Karpas-422 (cell line): ENCODE measurements at regions not wholly inside any gene's neighbourhood (a gene's known extent, or its start where the extent isn't known, plus 50 kb on each side); places are given as distances from the start of the nearest gene placed in this dataset.
A peak's percentile ranks its signal among the peaks of the same experiment; 100 is the strongest.

Source experiments
- DNase-seq: peaks from one replicate; pipeline ENCODE4 v3.0.0-alpha.2; 2015
- H2AFZ ChIP-seq: fragments of 200-600 bp; sonication (generic); 2 replicates; pipeline ENCODE4 v1.6.1; 2014; ENCODE audit warnings: antibody characterized with exemption, low read length, mixed read lengths
- H3K27ac ChIP-seq: fragments of 200-600 bp; sonication (generic); 2 replicates; pipeline ENCODE4 v1.5.1; 2014; ENCODE audit warnings: mild to moderate bottlenecking, low read length, moderate library complexity
- H3K27me3 ChIP-seq: fragments of 200-600 bp; sonication (generic); 2 replicates; pipeline ENCODE4 v1.6.1; 2014; ENCODE audit warnings: low read length, mixed read lengths
- H3K36me3 ChIP-seq: fragments of 200-600 bp; sonication (generic); 2 replicates; pipeline ENCODE4 v1.6.1; 2014; ENCODE audit warnings: low read length, mixed read lengths; ENCODE audit not compliant: insufficient read depth
- H3K4me1 ChIP-seq: fragments of 200-600 bp; sonication (generic); 2 replicates; pipeline ENCODE4 v1.6.1; 2014; ENCODE audit warnings: mild to moderate bottlenecking, low read length, mixed read lengths
- H3K4me2 ChIP-seq: fragments of 200-600 bp; sonication (generic); 2 replicates; pipeline ENCODE4 v1.6.1; 2014; ENCODE audit warnings: low read length, low read depth, mild to moderate bottlenecking; ENCODE audit not compliant: poor library complexity, severe bottlenecking
- H3K4me3 ChIP-seq: fragments of 200-600 bp; sonication (generic); 2 replicates; pipeline ENCODE4 v1.5.1; 2014; ENCODE audit warnings: mild to moderate bottlenecking, antibody characterized with exemption, low read length, mixed read lengths
- H3K79me2 ChIP-seq: fragments of 200-600 bp; sonication (generic); 2 replicates; pipeline ENCODE4 v1.6.1; 2014; ENCODE audit warnings: mild to moderate bottlenecking, low read length, mixed read lengths
- H3K9ac ChIP-seq: fragments of 200-600 bp; sonication (generic); 2 replicates; pipeline ENCODE4 v1.6.0; 2014; ENCODE audit warnings: low read length
- H3K9me2 ChIP-seq: fragments of 200-600 bp; sonication (generic), shearing (Covaris generic); replicated peaks from 2 replicates; pipeline ENCODE4 v1.6.0; 2014; ENCODE audit warnings: mild to moderate bottlenecking, low read length, moderate library complexity; ENCODE audit not compliant: insufficient read depth
- H3K9me3 ChIP-seq: fragments of 300-700, 200-600 bp; sonication (generic); 2 replicates; pipeline ENCODE4 v1.6.1; 2014; ENCODE audit warnings: low read length, mixed read lengths
- H4K20me1 ChIP-seq: fragments of 200-600 bp; sonication (generic); 2 replicates; pipeline ENCODE4 v1.6.1; 2014; ENCODE audit warnings: mild to moderate bottlenecking, antibody characterized with exemption, low read length, low read depth; ENCODE audit not compliant: insufficient read depth

DNA sequence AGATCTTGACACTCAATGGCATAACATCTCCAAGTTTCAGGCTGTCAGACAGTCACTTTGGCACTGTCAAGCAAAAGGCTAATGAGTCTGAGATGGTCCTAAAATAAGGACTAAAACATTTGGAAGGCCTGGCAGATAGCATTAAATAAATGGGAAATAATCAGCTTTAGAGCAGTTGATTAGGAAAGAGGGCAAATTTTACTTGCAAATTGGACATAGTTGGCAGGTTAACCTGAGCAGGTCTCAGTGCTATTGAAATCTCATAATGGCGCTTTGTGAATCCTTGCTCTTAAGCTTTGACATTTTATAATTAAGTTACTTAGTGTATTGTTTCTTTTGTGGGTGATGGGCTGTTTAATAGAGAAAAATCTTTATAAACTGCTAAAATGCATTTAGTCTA is 1003.1 kb upstream of the GBE1 start:
- Histone ChIP-seq H3K4me3 (no peak overlapping the region), H3K9me3 (peaks cover 16% of the 10 kb centered on the region), H3K4me2 (no peak overlapping the region), H3K27me3 (no peaks in the 10 kb centered on the region), H2AFZ (no peak overlapping the region), H3K9me2 (no peaks in the 10 kb centered on the region), H4K20me1 (no peaks in the 10 kb centered on the region), H3K36me3 (no peaks in the 10 kb centered on the region), H3K9ac (no peak overlapping the region), H3K4me1 (no peaks in the 10 kb centered on the region), H3K79me2 (no peaks in the 10 kb centered on the region), H3K27ac (no peak overlapping the region)
- no peak for DNase-seq

DNA sequence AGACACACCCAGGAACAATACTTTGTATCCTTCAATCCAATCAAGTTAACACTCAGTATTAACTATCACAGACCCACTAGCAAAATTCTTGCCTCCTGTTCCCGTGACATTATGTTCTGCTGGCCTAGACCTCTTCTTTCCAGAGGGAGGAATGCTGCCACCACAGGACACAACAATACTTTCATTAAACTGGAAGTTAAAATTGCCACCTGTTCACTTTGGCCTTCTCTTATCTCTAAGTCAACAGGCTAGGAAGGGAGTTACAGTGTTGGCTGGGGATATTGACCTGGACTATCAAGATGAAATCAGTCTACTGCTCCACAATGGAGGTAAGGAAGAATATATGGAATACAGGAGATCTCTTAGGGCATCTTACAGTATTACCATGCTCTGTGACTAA is 1000.4 kb upstream of the GBE1 start:
- DNase-seq, result no peak
- no peak overlapping the region for H3K4me3 ChIP-seq
- H3K4me2 ChIP-seq, result no peak overlapping the region
- no peaks in the 10 kb centered on the region for H3K4me1 ChIP-seq
- H3K27ac ChIP-seq, result no peak overlapping the region
- no peak overlapping the region for H3K9ac ChIP-seq
- no peaks in the 10 kb centered on the region for H4K20me1 ChIP-seq
- peaks cover 12% of the 10 kb centered on the region for H3K9me3 ChIP-seq
- H3K27me3 ChIP-seq, result no peaks in the 10 kb centered on the region
- H3K79me2 ChIP-seq, result no peaks in the 10 kb centered on the region
- no peaks in the 10 kb centered on the region for H3K36me3 ChIP-seq
- H2AFZ ChIP-seq, result no peak overlapping the region
- no peaks in the 10 kb centered on the region for H3K9me2 ChIP-seq

DNA sequence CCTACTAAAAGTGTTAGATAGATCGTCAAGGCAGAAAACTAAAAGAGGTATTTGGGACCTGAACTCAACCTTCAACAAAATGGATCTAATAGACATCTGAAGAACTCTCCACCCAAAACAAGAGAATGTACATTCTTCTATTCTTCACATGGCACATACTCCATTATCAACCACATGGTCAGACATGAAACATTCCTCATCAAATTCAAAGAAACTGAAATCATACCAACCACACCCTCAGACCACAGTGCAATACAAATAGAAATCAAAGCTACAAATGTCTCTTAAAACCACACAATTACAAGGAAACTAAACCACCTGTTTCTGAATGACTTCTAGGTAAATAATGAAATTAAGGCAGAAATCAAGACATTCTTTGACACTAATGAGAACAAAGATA is 984.1 kb upstream of the GBE1 start:
- H4K20me1 ChIP-seq, result no peaks in the 10 kb centered on the region
- H3K9me2 ChIP-seq, result no peaks in the 10 kb centered on the region
- no peak overlapping the region for H3K27ac ChIP-seq
- DNase-seq, result no peak
- peaks cover 12% of the 10 kb centered on the region for H3K9me3 ChIP-seq
- H3K4me2 ChIP-seq, result no peak overlapping the region
- H3K4me3 ChIP-seq, result no peak overlapping the region
- H3K4me1 ChIP-seq, result no peaks in the 10 kb centered on the region
- H3K79me2 ChIP-seq, result no peaks in the 10 kb centered on the region
- no peak overlapping the region for H2AFZ ChIP-seq
- H3K9ac ChIP-seq, result no peak overlapping the region
- H3K27me3 ChIP-seq, result no peaks in the 10 kb centered on the region
- no peaks in the 10 kb centered on the region for H3K36me3 ChIP-seq

DNA sequence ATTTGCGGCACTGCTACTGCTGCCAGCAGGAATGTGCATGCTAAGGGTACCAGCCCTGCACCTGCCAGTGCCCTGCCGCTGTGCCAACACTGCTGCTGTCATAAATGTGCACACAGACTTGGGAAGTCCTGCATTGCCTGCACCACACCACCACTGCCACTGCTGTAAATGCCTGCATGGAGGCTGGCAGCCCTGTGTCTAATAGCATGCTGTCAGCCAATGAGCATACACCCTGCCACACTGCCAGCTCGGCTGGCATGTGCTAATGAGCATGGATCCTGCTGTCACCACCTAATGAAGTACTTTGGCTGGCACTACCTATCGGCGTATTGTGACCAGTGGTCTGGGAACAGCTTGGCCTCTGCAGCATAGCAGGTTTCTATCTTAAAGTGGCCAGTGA is 981.8 kb upstream of the GBE1 start:
- DNase-seq, result no peak

DNA sequence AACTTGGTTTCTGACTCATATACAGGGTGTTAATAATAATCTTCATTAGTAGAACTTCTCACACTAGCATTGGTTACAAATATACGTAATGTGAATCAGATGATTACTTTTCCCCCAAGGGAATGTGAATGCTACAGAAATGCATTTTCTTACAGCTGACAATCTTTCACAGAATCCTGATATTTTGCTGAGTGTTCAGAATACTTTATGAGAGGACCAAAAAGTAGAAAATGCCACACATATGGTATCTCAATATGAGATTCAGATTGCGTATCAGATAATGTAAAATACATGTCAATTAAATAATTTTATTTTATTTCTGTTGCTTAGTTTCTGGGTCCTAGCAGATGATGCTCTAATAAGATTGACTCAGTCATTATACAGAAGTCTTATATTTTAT is 979.9 kb upstream of the GBE1 start:
- Histone ChIP-seq H4K20me1 (no peaks in the 10 kb centered on the region), H3K9me3 (peaks cover 12% of the 10 kb centered on the region), H2AFZ (no peak overlapping the region), H3K27ac (no peak overlapping the region), H3K27me3 (no peaks in the 10 kb centered on the region), H3K4me2 (no peak overlapping the region), H3K9ac (no peak overlapping the region), H3K4me1 (no peaks in the 10 kb centered on the region), H3K4me3 (no peak overlapping the region), H3K79me2 (no peaks in the 10 kb centered on the region), H3K9me2 (no peaks in the 10 kb centered on the region), H3K36me3 (no peaks in the 10 kb centered on the region)
- DNase-seq, result no peak

More for the DNA sequence above, 981.8 kb upstream of the GBE1 start:
- no peaks in the 10 kb centered on the region for H3K4me1 ChIP-seq
- H3K27ac ChIP-seq, result no peak overlapping the region
- H3K27me3 ChIP-seq, result no peaks in the 10 kb centered on the region
- no peaks in the 10 kb centered on the region for H3K79me2 ChIP-seq
- no peak overlapping the region for H3K4me2 ChIP-seq
- no peak overlapping the region for H2AFZ ChIP-seq
- no peak overlapping the region for H3K4me3 ChIP-seq
- peaks cover 12% of the 10 kb centered on the region for H3K9me3 ChIP-seq
- H4K20me1 ChIP-seq, result no peaks in the 10 kb centered on the region
- H3K9me2 ChIP-seq, result no peaks in the 10 kb centered on the region
- no peak overlapping the region for H3K9ac ChIP-seq
- H3K36me3 ChIP-seq, result no peaks in the 10 kb centered on the region

DNA sequence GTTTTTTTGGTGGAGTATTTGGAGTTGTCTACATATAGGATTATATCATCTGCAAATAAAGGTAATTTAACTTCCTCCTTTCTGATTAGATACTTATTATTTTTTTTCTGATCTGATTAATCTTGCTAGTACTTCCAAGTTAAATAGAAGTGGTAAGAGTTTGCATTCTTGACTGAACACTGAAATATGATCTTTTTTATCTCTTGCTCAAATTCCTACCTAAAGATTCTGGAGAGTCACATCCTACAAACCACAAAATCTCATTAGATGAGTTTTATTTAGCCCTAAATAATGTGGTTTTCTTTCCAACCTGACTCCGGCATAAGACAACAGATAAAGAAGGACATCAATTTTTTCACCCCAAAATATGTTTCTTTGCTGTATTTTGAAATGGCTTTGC is 977.9 kb upstream of the GBE1 start:
- H3K36me3 ChIP-seq, result no peaks in the 10 kb centered on the region
- H3K27ac ChIP-seq, result no peak overlapping the region
- H3K4me1 ChIP-seq, result no peaks in the 10 kb centered on the region
- H2AFZ ChIP-seq, result no peak overlapping the region
- no peak overlapping the region for H3K4me3 ChIP-seq
- no peak for DNase-seq
- no peak overlapping the region for H3K4me2 ChIP-seq
- H3K9me3 ChIP-seq, result peaks cover 14% of the 10 kb centered on the region
- H3K9me2 ChIP-seq, result no peaks in the 10 kb centered on the region
- no peak overlapping the region for H3K9ac ChIP-seq
- no peaks in the 10 kb centered on the region for H3K27me3 ChIP-seq
- H4K20me1 ChIP-seq, result no peaks in the 10 kb centered on the region
- H3K79me2 ChIP-seq, result no peaks in the 10 kb centered on the region

DNA sequence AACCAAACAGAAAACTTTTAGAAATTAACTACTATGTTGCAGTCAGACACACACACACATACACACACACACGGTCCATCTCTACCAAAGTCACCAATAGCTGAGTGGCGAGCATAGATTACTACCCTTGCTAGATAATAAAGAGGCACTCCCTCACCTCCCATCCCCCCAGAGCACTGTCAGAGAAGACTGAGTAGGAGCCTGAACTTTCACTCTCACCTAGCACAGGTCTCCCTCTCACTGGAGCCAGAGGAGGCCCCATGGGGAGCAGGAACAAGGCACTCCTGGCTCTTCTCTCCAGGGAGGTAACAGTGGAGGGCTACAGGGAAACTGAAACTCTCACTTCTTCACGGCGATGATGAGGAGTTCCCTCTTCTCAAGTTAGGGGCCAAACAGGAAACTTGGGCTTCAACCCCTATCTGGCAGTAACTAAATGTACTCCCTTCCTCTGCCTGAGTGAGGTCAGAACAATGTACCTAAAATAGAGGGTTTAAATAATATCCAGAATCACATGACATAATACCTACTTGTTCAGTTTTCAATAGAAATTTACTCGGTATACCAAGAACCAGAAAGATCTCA is 975.3 kb upstream of the GBE1 start:
- Histone ChIP-seq H3K4me2 (peak overlapping the region; percentile 4), H3K4me1 (no peaks in the 10 kb centered on the region), H3K4me3 (peak overlapping the region; percentile 37; the same call in 1 of the 2 replicates), H3K79me2 (no peaks in the 10 kb centered on the region), H3K9me2 (no peaks in the 10 kb centered on the region), H3K27me3 (no peaks in the 10 kb centered on the region), H3K9me3 (peaks cover 18% of the 10 kb centered on the region), H3K9ac (no peak overlapping the region), H2AFZ (0 out of 2 replicates have a peak overlapping the region, but pooled peaks have one; percentile 1), H4K20me1 (no peaks in the 10 kb centered on the region), H3K27ac (no peak overlapping the region), H3K36me3 (no peaks in the 10 kb centered on the region)
- no peak for DNase-seq

DNA sequence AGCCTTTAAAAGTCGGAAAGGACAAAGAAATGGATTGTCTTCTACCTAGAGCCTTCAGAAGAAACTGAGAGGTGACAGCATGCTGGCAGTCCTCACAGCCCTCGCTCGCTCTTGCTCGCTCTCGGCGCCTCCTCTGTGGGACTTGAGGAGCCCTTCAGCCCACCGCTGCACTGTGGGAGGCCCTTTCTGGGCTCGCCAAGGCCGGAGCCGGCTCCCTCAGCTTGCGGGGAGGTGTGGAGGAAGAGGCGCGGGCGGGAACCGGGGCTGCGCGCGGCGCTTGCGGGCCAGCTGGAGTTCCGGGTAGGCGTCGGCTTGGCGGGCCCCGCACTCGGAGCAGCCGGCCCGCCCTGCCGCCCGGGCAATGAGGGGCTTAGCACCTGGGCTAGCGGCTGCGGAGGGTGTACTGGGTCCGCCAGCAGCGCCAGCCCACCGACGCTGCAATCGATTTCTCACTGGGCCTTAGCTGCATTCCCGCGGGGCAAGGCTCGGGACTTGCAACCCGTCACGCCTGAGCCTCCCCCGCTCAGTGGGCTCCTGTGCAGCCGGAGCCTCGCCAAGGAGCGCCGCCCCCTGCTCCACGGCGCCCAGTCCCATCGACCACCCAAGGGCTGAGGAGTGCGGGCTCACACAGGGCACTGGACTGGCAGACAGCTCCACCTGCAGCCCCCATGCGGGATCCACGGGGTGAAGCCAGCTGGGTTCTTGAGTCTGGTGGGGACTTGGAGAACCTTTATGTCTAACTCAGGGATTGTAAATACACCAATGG is 953.8 kb upstream of the GBE1 start:
- no peaks in the 10 kb centered on the region for H4K20me1 ChIP-seq
- H3K9ac ChIP-seq, result no peak overlapping the region
- H3K27ac ChIP-seq, result no peak overlapping the region
- H3K36me3 ChIP-seq, result no peaks in the 10 kb centered on the region
- no peaks in the 10 kb centered on the region for H3K9me2 ChIP-seq
- H2AFZ ChIP-seq, result no peak overlapping the region
- no peaks in the 10 kb centered on the region for H3K27me3 ChIP-seq
- H3K4me2 ChIP-seq, result no peak overlapping the region
- H3K4me3 ChIP-seq, result no peak overlapping the region
- no peaks in the 10 kb centered on the region for H3K4me1 ChIP-seq
- H3K9me3 ChIP-seq, result peaks cover 12% of the 10 kb centered on the region
- no peak for DNase-seq
- H3K79me2 ChIP-seq, result no peaks in the 10 kb centered on the region
